ENCODE measurements at regions not wholly inside any gene's neighbourhood (a gene's known extent, or its start where the extent isn't known, plus 50 kb on each side); places are given as distances from the start of the nearest gene placed in this dataset.

GRCh38 chr14:97603201-97603600 is 806.0 kb downstream of the VRK1 start:
- Histone ChIP-seq H3K36me3 (ENCODE audit: insufficient read depth, low read length) (no peaks in the 10 kb centered on the region), H3K79me2 (ENCODE audit: insufficient read depth, low read length) (no peaks in the 10 kb centered on the region), H3K27me3 (ENCODE audit: insufficient read depth, low read length) (no peaks in the 10 kb centered on the region), H3K4me1 (ENCODE audit: insufficient read depth, low read length) (no peaks in the 10 kb centered on the region), H2AFZ (ENCODE audit: low read depth, low read length) (no peak overlapping the region), H4K20me1 (ENCODE audit: insufficient read depth, low read length) (no peaks in the 10 kb centered on the region), H3K9ac (ENCODE audit: low read length) (no peak overlapping the region), H3K9me3 (ENCODE audit: insufficient read depth, low read depth, low read length) (peaks cover 4% of the 10 kb centered on the region), H3K27ac (ENCODE audit: low read depth, low read length) (no peak overlapping the region), H3K4me3 (ENCODE audit: insufficient read depth, low read depth, low read length) (no peak overlapping the region), H3K4me2 (ENCODE audit: low read length) (no peak overlapping the region)
- DNase-seq (ENCODE audit: low read depth) (no peak), FAIRE-seq (no peak)
- H3K27me3 Mint-ChIP-seq (ENCODE audit: low read depth, unreplicated experiment) = peaks cover 4% of the 10 kb centered on the region
- no peak overlapping the region for H3K4me3 Mint-ChIP-seq (ENCODE audit: unreplicated experiment)
- H3K36me3 Mint-ChIP-seq (ENCODE audit: low read depth, unreplicated experiment) = no peaks in the 10 kb centered on the region
- no peak for TF ChIP-seq EZH2 (IDR thresholded peaks at IDR 0.05; ENCODE audit: insufficient read depth, low read length)
- H3K4me1 Mint-ChIP-seq (ENCODE audit: low read depth, unreplicated experiment) = no peaks in the 10 kb centered on the region
- H3K9me3 Mint-ChIP-seq (ENCODE audit: unreplicated experiment) = no peaks in the 10 kb centered on the region
- H3K27ac Mint-ChIP-seq (ENCODE audit: unreplicated experiment) = no peak overlapping the region

- peaks cover 4% of the 10 kb centered on the region for H3K9me3 ChIP-seq (ENCODE audit: insufficient read depth, low read depth, low read length)
- H3K27me3 Mint-ChIP-seq (ENCODE audit: low read depth, unreplicated experiment) = peaks cover 4% of the 10 kb centered on the region
- H3K9me3 Mint-ChIP-seq (ENCODE audit: unreplicated experiment) = no peaks in the 10 kb centered on the region
- no peak overlapping the region for H3K4me3 Mint-ChIP-seq (ENCODE audit: unreplicated experiment)
- no peaks in the 10 kb centered on the region for H3K36me3 ChIP-seq (ENCODE audit: insufficient read depth, low read length)
- no peaks in the 10 kb centered on the region for H4K20me1 ChIP-seq (ENCODE audit: insufficient read depth, low read length)
- no peak overlapping the region for H3K27ac ChIP-seq (ENCODE audit: low read depth, low read length)
- no peak for FAIRE-seq
- H3K9ac ChIP-seq (ENCODE audit: low read length) = no peak overlapping the region
- H3K4me2 ChIP-seq (ENCODE audit: low read length) = no peak overlapping the region
- H3K36me3 Mint-ChIP-seq (ENCODE audit: low read depth, unreplicated experiment) = no peaks in the 10 kb centered on the region
- no peaks in the 10 kb centered on the region for H3K79me2 ChIP-seq (ENCODE audit: insufficient read depth, low read length)
- no peaks in the 10 kb centered on the region for H3K4me1 Mint-ChIP-seq (ENCODE audit: low read depth, unreplicated experiment)
- no peak overlapping the region for H3K27ac Mint-ChIP-seq (ENCODE audit: unreplicated experiment)
- DNase-seq (ENCODE audit: low read depth) = no peak
- H3K4me3 ChIP-seq (ENCODE audit: insufficient read depth, low read depth, low read length) = no peak overlapping the region
- H2AFZ ChIP-seq (ENCODE audit: low read depth, low read length) = no peak overlapping the region
- no peaks in the 10 kb centered on the region for H3K27me3 ChIP-seq (ENCODE audit: insufficient read depth, low read length)
- TF ChIP-seq EZH2 (IDR thresholded peaks at IDR 0.05; ENCODE audit: insufficient read depth, low read length) = no peak
- TF ChIP-seq CTCF (IDR thresholded peaks at IDR 0.05; ENCODE audit: insufficient read depth, low read depth, low read length) = no peak
- no peaks in the 10 kb centered on the region for H3K4me1 ChIP-seq (ENCODE audit: insufficient read depth, low read length)
Observed at GRCh38 chr14:97604731-97605130, 807.5 kb downstream of the VRK1 start.

GRCh38 chr14:97618401-97618800 is 821.2 kb downstream of the VRK1 start:
- no peak for DNase-seq (ENCODE audit: low read depth)
- Histone ChIP-seq H3K4me1 (ENCODE audit: insufficient read depth, low read length) (no peaks in the 10 kb centered on the region), H3K4me2 (ENCODE audit: low read length) (no peak overlapping the region), H3K4me3 (ENCODE audit: insufficient read depth, low read depth, low read length) (no peak overlapping the region), H3K36me3 (ENCODE audit: insufficient read depth, low read length) (no peaks in the 10 kb centered on the region), H3K27me3 (ENCODE audit: insufficient read depth, low read length) (no peaks in the 10 kb centered on the region), H3K79me2 (ENCODE audit: insufficient read depth, low read length) (no peaks in the 10 kb centered on the region), H4K20me1 (ENCODE audit: insufficient read depth, low read length) (no peaks in the 10 kb centered on the region), H3K9me3 (ENCODE audit: insufficient read depth, low read depth, low read length) (peaks cover 3% of the 10 kb centered on the region), H3K27ac (ENCODE audit: low read depth, low read length) (no peak overlapping the region), H3K9ac (ENCODE audit: low read length) (no peak overlapping the region), H2AFZ (ENCODE audit: low read depth, low read length) (no peak overlapping the region)
- H3K4me1 Mint-ChIP-seq (ENCODE audit: low read depth, unreplicated experiment) = no peaks in the 10 kb centered on the region
- TF ChIP-seq EZH2 (IDR thresholded peaks at IDR 0.05; ENCODE audit: insufficient read depth, low read length) = no peak
- no peak for TF ChIP-seq CTCF (IDR thresholded peaks at IDR 0.05; ENCODE audit: insufficient read depth, low read depth, low read length)
- no peaks in the 10 kb centered on the region for H3K27me3 Mint-ChIP-seq (ENCODE audit: low read depth, unreplicated experiment)
- H3K9me3 Mint-ChIP-seq (ENCODE audit: unreplicated experiment) = no peaks in the 10 kb centered on the region
- no peak overlapping the region for H3K27ac Mint-ChIP-seq (ENCODE audit: unreplicated experiment)
- H3K4me3 Mint-ChIP-seq (ENCODE audit: unreplicated experiment) = no peak overlapping the region
- no peaks in the 10 kb centered on the region for H3K36me3 Mint-ChIP-seq (ENCODE audit: low read depth, unreplicated experiment)
- FAIRE-seq = no peak

Data from astrocyte (in vitro differentiated cells and primary cell).